GM23338 (cell line): ENCODE measurements at regions not wholly inside any gene's neighbourhood (a gene's known extent, or its start where the extent isn't known, plus 50 kb on each side); places are given as distances from the start of the nearest gene placed in this dataset.

Source experiments
- ATAC-seq: fragments of 200-7000 bp; cut with Tn5 transposase; 3 replicates; pipeline ENCODE4 v1.9.1; 2020
- DNase-seq: peaks from one replicate; pipeline ENCODE4 v3.0.0-alpha.2; 2015; ENCODE audit warnings: low spot score
- H2AFZ ChIP-seq: fragments of 200-600 bp; sonication (generic); 2 replicates; pipeline ENCODE4 v1.8.0; 2016; ENCODE audit warnings: antibody characterized with exemption, mild to moderate bottlenecking, moderate library complexity
- H3F3A ChIP-seq: fragments of 200-600 bp; sonication (generic); replicated peaks from 2 replicates; pipeline ENCODE4 v1.8.0; 2017; ENCODE audit warnings: antibody characterized with exemption, mixed run types, low read depth
- H3K27ac ChIP-seq: fragments of 200-600 bp; sonication (generic); 2 replicates; pipeline ENCODE4 v1.6.1; 2016; ENCODE audit warnings: low read depth
- H3K27me3 ChIP-seq: fragments of 200-600 bp; sonication (generic); 2 replicates; pipeline ENCODE4 v1.8.0; 2016; ENCODE audit warnings: mild to moderate bottlenecking, mixed run types, moderate library complexity; ENCODE audit not compliant: insufficient read depth
- H3K36me3 ChIP-seq: fragments of 200-600 bp; sonication (generic); 2 replicates; pipeline ENCODE4 v1.8.0; 2016; ENCODE audit warnings: mild to moderate bottlenecking; ENCODE audit not compliant: insufficient read depth
- H3K4me1 ChIP-seq: fragments of 200-600 bp; sonication (generic); 2 replicates; pipeline ENCODE4 v1.8.0; 2016; ENCODE audit warnings: mild to moderate bottlenecking, moderate library complexity; ENCODE audit not compliant: insufficient read depth
- H3K4me2 ChIP-seq: fragments of 200-600 bp; sonication (generic); 2 replicates; pipeline ENCODE4 v1.7.1; 2017; ENCODE audit warnings: mixed run types
- H3K4me3 ChIP-seq: fragments of 200-600 bp; sonication (generic); 2 replicates; pipeline ENCODE4 v1.6.1; 2016; ENCODE audit warnings: mixed run types
- H3K79me2 ChIP-seq: fragments of 200-600 bp; sonication (generic); replicated peaks from 2 replicates; pipeline ENCODE4 v1.8.0; 2017; ENCODE audit warnings: mild to moderate bottlenecking; ENCODE audit not compliant: insufficient read depth
- H3K9me2 ChIP-seq: fragments of 200-600 bp; sonication (generic); 2 replicates; pipeline ENCODE4 v1.8.0; 2017; ENCODE audit not compliant: insufficient read depth
- H4K20me1 ChIP-seq: fragments of 200-600 bp; sonication (generic); replicated peaks from 2 replicates; pipeline ENCODE4 v1.8.0; 2017; ENCODE audit warnings: mild to moderate bottlenecking; ENCODE audit not compliant: insufficient read depth
- H3K27ac Mint-ChIP-seq: 2 replicates; pipeline ENCODE4 v1.8.0; 2020; ENCODE audit warnings: inconsistent platforms, mild to moderate bottlenecking, moderate library complexity, mixed read lengths
- H3K27me3 Mint-ChIP-seq: 3 replicates; pipeline ENCODE4 v1.8.0; 2022; ENCODE audit warnings: low read depth, mild to moderate bottlenecking, moderate library complexity, mixed read lengths, inconsistent platforms; ENCODE audit not compliant: insufficient read depth, poor library complexity
- H3K36me3 Mint-ChIP-seq: 3 replicates; pipeline ENCODE4 v1.8.0; 2021; ENCODE audit warnings: low read depth, mild to moderate bottlenecking, inconsistent platforms, moderate library complexity, mixed read lengths
- H3K4me1 Mint-ChIP-seq: 3 replicates; pipeline ENCODE4 v1.8.0; 2020; ENCODE audit warnings: mild to moderate bottlenecking, inconsistent platforms, mixed read lengths
- H3K4me3 Mint-ChIP-seq: 3 replicates; pipeline ENCODE4 v1.8.0; 2021; ENCODE audit warnings: moderate library complexity, mild to moderate bottlenecking, inconsistent platforms, mixed read lengths
- H3K9me3 Mint-ChIP-seq: 3 replicates; pipeline ENCODE4 v1.8.0; 2020; ENCODE audit warnings: moderate library complexity, mild to moderate bottlenecking, inconsistent platforms, mixed read lengths
- CREB1 ChIP-seq: fragments of 250-450 bp; sonication (Bioruptor Pico); IDR thresholded peaks from 2 replicates; pipeline ENCODE4 v1.5.0; 2020; ENCODE audit warnings: low read depth, mild to moderate bottlenecking, moderate library complexity
- EZH2phosphoT487 ChIP-seq: fragments of 200-600 bp; sonication (generic); IDR thresholded peaks from one replicate; pipeline ENCODE4 v1.8.1; 2018; ENCODE audit warnings: antibody characterized with exemption; ENCODE audit not compliant: unreplicated experiment
- NANOG ChIP-seq: IDR thresholded peaks from 2 replicates; pipeline ENCODE4 v1.6.1; 2016; ENCODE audit warnings: antibody characterized with exemption, borderline replicate concordance
- POLR2AphosphoS5 ChIP-seq: IDR thresholded peaks from 2 replicates; pipeline ENCODE4 v1.6.1; 2016; ENCODE audit warnings: antibody characterized with exemption, low read depth
- STAT1 ChIP-seq: IDR thresholded peaks from one replicate; pipeline ENCODE4 v1.6.1; 2016; ENCODE audit warnings: antibody characterized with exemption; ENCODE audit not compliant: unreplicated experiment
- ZNF114 ChIP-seq: fragments of 250-450 bp; sonication (Bioruptor Pico); IDR thresholded peaks from 2 replicates; pipeline ENCODE4 v1.5.0; 2020; ENCODE audit warnings: mild to moderate bottlenecking, moderate library complexity
- ZNF331 ChIP-seq: fragments of 250-450 bp; sonication (Bioruptor Pico); IDR thresholded peaks from 2 replicates; pipeline ENCODE4 v1.5.0; 2020; ENCODE audit warnings: low read depth, mild to moderate bottlenecking, moderate library complexity
- ZNF462 ChIP-seq: fragments of 250-450 bp; sonication (Bioruptor Pico); IDR thresholded peaks from 2 replicates; pipeline ENCODE4 v1.5.0; 2020; ENCODE audit warnings: mild to moderate bottlenecking, moderate library complexity
- TF ChIP-seq, protein P1 (sequence below): IDR thresholded peaks from one replicate; pipeline ENCODE4 v1.6.1; 2018; ENCODE audit warnings: antibody characterized with exemption; ENCODE audit not compliant: unreplicated experiment

DNA sequence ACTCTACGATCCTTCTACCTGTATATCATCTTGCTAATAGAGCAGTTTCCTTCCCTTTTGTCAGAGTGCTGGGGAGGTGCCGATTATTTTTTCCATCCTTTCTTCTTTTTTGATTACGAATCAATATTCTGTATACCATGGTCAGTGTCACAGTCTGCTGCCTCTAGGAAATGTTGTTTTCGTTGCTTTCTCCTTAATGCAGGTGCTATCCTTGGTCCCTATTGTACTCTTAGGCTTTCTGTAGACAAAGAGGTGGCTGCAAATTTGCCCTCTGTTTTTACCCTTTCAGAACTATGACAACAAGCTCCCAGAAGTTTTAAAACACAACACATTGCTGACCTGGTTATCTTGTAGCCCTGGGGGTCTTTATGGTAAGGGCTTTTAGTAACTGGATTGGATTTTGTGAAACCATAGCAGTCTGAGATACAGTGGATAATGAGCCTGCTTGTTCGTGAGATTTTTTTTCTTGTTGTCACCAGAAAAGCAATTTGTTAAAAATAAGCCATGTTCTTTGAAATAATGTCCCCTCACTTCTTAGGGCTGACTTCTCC, 430.3 kb upstream of the TPM1 start (continued):
- TF ChIP-seq ZNF462 (no peak), ZNF331 (CRISPR knock-in tag) (no peak)

DNA sequence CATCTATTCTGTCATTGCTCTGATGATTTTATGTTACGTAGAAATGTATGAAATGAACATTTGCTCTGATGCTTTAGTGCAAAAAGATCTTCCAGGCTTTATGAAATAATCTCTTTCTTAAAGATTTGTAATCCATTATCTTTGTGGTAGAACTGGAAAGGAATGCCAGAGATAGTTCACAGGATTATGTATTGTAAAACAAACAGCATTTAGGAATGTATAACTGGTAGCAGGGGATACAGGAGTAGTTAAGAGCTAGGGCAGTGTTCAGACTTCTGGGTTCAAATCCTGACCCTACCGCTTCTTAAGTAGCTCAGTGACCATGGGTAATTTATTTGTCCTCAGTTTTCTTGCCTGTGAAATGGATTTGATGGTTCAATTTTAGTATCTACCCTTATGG, 429.8 kb upstream of the TPM1 start:
- no peaks in the 10 kb centered on the region for H3K9me3 Mint-ChIP-seq
- Histone ChIP-seq H3K27ac (no peak overlapping the region), H3K4me3 (no peak overlapping the region), H3K4me1 (no peaks in the 10 kb centered on the region), H3K9me2 (no peaks in the 10 kb centered on the region), H3K4me2 (no peak overlapping the region), H3F3A (no peaks in the 10 kb centered on the region), H2AFZ (no peak overlapping the region), H4K20me1 (no peaks in the 10 kb centered on the region), H3K36me3 (no peaks in the 10 kb centered on the region), H3K79me2 (no peaks in the 10 kb centered on the region), H3K27me3 (no peaks in the 10 kb centered on the region)
- H3K27me3 Mint-ChIP-seq: no peaks in the 10 kb centered on the region
- TF ChIP-seq ZNF114 (CRISPR knock-in tag): no peak
- TF ChIP-seq CREB1 (CRISPR knock-in tag): no peak
- TF ChIP-seq NANOG: no peak
- peaks cover 5% of the 10 kb centered on the region for H3K4me1 Mint-ChIP-seq
- no peaks in the 10 kb centered on the region for H3K36me3 Mint-ChIP-seq
- H3K27ac Mint-ChIP-seq: no peak overlapping the region
- DNase-seq: no peak
- no peak overlapping the region for H3K4me3 Mint-ChIP-seq
- no peak for ATAC-seq

DNA sequence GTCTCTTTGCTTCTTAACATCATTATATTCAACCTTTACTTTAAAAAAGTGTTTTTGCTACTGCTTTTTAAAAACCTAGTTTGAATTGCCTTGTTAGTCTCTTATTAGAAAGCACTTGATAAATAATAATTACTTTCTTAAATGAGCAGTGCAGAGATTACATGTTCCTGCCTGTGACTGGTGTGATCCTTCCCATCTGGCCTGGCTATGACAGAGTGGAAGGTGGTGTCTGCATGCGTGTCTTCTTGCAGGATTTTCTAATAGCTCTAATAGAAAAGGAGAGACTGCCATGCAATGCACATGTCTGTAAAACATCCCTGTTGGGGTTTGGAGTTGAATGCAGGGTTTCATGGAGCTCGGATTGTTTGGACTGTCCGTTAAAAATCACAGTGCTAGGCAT, 425.8 kb upstream of the TPM1 start:
- Histone ChIP-seq H3K4me1 (no peaks in the 10 kb centered on the region), H4K20me1 (no peaks in the 10 kb centered on the region; the same call in 1 of the 2 replicates), H3K9me2 (no peaks in the 10 kb centered on the region), H3K79me2 (no peaks in the 10 kb centered on the region), H3K27me3 (no peaks in the 10 kb centered on the region), H3K27ac (no peak overlapping the region), H3F3A (no peaks in the 10 kb centered on the region), H2AFZ (no peak overlapping the region), H3K4me2 (no peak overlapping the region), H3K4me3 (no peak overlapping the region), H3K36me3 (no peaks in the 10 kb centered on the region)
- Mint-ChIP-seq H3K4me3 (no peak overlapping the region), H3K27me3 (no peaks in the 10 kb centered on the region), H3K9me3 (no peaks in the 10 kb centered on the region), H3K4me1 (no peaks in the 10 kb centered on the region), H3K27ac (no peak overlapping the region), H3K36me3 (no peaks in the 10 kb centered on the region)
- no peak for DNase-seq
- ATAC-seq: no peak
- no peak for TF ChIP-seq EZH2phosphoT487
- TF ChIP-seq POLR2AphosphoS5: no peak
- TF ChIP-seq, protein P1, sequence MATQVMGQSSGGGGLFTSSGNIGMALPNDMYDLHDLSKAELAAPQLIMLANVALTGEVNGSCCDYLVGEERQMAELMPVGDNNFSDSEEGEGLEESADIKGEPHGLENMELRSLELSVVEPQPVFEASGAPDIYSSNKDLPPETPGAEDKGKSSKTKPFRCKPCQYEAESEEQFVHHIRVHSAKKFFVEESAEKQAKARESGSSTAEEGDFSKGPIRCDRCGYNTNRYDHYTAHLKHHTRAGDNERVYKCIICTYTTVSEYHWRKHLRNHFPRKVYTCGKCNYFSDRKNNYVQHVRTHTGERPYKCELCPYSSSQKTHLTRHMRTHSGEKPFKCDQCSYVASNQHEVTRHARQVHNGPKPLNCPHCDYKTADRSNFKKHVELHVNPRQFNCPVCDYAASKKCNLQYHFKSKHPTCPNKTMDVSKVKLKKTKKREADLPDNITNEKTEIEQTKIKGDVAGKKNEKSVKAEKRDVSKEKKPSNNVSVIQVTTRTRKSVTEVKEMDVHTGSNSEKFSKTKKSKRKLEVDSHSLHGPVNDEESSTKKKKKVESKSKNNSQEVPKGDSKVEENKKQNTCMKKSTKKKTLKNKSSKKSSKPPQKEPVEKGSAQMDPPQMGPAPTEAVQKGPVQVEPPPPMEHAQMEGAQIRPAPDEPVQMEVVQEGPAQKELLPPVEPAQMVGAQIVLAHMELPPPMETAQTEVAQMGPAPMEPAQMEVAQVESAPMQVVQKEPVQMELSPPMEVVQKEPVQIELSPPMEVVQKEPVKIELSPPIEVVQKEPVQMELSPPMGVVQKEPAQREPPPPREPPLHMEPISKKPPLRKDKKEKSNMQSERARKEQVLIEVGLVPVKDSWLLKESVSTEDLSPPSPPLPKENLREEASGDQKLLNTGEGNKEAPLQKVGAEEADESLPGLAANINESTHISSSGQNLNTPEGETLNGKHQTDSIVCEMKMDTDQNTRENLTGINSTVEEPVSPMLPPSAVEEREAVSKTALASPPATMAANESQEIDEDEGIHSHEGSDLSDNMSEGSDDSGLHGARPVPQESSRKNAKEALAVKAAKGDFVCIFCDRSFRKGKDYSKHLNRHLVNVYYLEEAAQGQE: no peak
- TF ChIP-seq ZNF114 (CRISPR knock-in tag): no peak
- TF ChIP-seq ZNF331 (CRISPR knock-in tag): no peak
- no peak for TF ChIP-seq STAT1
